ENCODE measurements at regions not wholly inside any gene's neighbourhood (a gene's known extent, or its start where the extent isn't known, plus 50 kb on each side); places are given as distances from the start of the nearest gene placed in this dataset.

DNA sequence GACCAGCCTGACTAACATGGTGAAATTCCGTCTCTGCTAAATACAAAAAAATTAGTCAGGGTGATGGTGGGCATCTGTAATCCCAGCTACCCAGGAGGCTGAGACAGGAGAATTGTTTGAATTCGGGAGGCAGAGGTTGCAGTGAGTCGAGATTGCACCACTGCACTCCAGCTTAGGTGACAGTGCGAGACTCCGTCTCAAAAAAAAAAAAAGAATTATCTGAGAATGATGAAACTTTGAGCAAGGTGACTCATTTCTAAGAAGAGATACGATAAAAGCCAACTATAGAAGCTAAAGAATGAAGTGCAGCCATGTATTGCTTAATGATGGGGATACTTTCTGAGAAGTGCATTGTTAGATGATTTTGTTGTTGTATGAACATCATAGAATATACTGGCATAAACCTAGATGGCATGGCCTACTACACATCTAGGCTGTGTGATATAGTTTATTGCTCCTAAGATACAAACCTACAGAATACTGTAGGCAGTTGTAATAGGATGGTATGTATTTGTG lies 64.7 kb downstream of the SNRPE start:
- no peak for DNase-seq (ENCODE audit: low spot score)

DNA sequence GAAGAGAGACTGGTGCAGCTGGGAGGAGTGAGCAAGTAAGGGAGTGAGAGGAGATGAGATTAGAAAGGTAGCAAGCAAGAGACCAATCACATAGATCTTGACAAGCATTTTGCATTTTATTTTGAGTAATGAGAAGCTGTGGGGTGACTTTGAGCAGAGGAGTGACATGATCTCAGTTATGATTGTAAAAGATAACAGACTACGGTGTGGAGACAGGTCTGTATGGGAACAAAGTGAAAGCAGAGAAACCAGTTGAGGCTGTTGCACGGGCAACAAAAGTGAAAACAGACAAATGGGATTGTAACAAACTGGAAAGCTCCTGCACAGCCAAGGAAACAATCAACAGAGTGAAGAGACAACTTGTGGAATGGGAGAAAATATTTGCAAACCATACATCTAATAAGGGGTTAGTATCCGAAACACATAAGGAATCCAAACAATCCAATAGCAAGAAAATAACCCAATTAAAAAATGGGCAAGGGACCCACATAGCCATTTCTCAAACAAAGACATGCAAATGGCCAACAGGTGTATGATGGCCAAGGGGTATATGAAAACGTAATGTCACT lies 68.4 kb downstream of the SNRPE start:
- no peak for DNase-seq (ENCODE audit: low spot score)

DNA sequence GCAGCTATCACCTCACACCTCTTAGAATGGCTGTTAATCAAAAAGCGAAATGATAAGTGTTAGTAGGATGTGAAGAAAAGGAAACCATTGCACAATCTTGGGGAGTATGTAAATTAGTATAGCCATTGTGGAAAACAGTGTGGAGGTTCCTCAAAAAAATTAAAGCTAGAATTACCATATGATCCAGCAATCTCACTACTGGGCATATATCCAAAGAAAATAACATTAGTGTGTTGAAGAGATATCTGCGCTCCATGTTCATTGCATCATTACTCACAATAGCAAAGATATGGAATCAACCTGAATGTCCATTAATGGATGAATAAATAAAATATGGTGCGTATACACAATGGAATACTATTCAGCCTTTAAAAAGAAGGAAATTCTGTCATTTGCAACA lies 68.9 kb downstream of the SNRPE start:
- no peak for DNase-seq (ENCODE audit: low spot score)

- DNase-seq (ENCODE audit: low spot score), result no peak
These were observed 70.6 kb downstream of the SNRPE start for GRCh38 chr1:203931953-203932352.

DNA sequence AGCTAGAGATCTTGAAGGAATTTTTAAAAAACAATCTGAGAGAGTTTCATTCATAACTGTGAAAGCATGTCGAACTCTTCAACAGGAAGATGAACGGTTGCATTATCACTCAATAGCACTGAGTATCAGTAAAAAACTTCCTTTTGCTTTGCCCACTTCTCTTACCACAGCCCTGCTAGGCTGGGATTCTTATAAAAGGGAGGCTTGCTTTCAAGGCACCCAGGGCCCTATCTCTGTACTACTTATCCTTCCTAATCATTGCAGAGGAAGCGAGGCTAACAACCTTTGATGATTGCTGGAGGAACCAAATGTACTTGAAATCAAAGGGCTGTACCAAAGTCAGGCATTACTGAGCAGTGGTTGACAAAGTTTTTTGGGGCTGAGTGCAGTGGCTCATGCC lies 71.2 kb downstream of the SNRPE start:
- DNase-seq (ENCODE audit: low spot score), result no peak

GRCh38 chr1:203934027-203934426 lies 72.6 kb downstream of the SNRPE start:
- DNase-seq (ENCODE audit: low spot score), result no peak

DNA sequence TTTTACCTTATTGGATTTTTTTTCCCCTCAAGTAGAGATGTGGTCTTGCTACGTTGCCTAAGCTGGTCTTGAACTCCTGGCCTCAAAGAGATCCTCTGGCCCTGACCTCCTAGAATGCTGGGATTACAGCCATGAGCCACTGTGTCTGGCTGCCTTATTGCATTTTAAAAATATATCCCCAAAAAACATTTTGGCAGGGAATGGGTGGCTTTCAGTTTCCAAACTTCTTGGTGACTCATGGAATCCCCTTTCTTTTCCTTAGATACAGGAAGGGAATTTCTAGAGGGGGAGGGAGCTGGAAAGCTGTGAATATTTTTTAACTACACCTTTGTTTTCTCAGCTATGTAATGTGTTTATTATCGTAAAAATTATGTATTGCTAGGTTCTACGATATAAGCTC lies 73.3 kb downstream of the SNRPE start:
- no peak for DNase-seq (ENCODE audit: low spot score)

GRCh38 chr1:203935321-203935720 lies 73.9 kb downstream of the SNRPE start:
- DNase-seq (ENCODE audit: low spot score), result no peak

DNA sequence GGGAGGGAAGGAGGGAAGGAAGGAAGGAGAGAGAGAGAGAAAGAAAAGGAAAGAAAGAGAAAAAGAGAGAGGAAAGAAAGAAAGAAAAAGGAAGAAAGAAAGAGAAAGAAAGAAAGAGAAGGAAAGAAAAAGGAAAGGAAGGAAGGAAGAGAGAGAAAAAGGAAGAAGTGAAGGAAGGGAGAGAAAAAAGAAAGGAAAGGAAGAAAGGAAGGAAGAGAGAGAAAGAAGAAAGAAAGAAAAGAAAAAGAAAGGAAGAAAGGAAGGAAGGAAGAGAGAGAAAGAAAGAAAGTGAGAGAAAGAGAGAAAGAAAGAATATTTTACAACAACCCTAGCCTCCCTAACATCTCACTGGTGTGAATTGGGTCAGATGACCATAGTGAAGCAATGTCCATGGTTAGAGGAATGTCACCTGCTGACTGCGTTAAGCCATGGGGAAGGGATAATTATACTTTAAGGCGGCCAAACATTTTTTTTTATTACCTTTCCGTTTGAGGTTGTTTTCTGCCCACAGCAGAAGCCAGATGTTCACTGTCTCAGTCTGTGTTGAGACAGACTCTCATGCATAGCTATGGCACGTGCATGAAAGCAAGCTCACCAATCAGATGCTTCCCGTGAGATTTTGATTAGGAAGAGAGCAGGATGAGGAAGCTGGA lies 76.4 kb downstream of the SNRPE start:
- no peak for DNase-seq (ENCODE audit: low spot score)

DNA sequence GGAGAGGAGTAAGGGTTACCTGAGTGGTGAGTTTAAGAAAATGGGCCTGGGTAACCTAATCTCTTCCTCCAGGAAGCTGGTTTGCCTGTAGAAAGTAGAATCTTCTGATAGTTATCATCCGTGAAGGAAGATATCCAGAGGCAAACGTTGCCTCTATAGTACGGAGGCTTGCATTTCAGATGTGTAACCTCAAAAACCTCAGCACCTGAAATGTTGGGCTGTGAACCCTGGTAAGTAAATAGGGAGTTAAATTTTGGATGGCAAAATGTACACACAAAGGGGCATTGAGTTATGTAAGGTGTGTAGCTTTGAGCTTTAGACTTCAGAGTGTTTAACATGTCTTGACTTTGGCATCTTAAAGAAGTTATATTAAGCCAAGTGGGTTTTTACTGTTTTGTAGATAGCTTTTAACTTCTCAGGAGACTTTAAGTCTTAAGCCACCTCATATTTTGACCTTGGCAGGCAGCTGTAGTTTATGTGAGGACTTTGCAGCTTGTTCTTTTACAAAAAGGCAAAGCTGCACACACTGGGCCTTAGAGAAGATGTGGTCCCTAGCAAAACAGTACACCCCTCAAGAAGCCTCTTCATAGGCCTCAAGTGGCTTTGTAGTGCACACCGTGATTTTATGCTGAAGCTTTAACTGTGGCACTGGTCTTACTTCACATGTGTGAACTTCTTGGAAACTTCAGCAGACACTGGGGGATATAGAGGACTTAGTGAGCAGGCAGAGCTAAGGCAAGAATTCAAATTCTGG lies 83.4 kb downstream of the SNRPE start:
- no peak for DNase-seq (ENCODE audit: low spot score)

GRCh38 chr1:203954293-203954692 lies 92.9 kb downstream of the SNRPE start:
- DNase-seq (ENCODE audit: low spot score), result no peak

DNA sequence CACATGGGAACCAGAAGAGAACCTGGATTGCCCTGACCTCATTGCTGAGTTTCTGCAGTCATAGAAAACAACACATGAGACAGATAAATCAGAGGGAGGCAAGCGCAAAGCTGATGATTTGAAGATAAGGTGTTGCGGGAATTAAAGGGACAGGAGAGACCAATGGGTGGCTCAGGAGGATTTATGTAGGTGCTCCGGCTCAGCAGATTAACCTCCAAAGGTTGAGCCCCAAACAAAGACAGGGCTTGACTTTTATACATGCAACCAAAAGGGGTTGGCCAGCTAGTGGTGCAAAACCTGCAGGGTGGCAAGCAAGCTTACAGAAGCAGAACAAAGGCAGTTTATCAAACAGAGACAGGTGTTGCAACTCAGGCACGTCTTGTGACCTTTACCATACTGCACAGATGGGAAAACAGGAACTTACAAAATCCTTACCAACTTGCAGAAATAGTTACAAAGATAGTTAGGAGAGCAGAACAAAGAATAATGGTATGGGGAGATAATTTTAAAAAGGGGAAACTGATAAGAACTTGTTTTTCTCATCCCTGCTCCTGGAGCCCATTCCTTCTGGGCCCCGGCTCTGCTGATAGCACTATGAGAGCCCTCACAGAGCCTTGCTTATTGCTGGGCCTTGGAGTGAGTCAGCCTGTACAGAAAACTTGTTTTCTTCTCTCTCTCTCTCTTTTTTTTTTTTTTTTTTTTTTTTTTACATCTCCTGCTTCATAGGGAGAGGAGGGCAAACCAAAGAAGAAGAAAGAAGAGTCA lies 93.6 kb downstream of the SNRPE start:
- no peak for DNase-seq (ENCODE audit: low spot score)

DNA sequence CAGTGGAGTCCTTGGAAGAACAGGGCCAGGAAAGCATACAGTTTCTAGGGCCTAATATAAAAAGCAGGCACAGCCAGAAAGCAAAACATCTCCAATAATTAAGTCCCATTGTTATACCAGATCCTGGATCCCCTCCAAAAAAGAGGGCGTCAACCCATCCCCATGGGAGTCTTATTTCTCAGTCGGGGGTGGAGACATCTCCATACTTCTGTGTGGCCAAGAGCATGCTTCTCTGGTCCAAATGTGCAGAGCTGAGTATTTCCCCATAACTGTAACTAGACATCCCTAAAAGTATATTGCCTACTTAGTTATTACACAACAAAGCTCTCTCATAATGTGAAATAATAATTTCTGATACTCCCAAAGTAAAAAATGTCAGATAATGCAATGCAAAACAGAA lies 104.2 kb upstream of the SOX13 start:
- no peak for DNase-seq (ENCODE audit: low spot score)

DNA sequence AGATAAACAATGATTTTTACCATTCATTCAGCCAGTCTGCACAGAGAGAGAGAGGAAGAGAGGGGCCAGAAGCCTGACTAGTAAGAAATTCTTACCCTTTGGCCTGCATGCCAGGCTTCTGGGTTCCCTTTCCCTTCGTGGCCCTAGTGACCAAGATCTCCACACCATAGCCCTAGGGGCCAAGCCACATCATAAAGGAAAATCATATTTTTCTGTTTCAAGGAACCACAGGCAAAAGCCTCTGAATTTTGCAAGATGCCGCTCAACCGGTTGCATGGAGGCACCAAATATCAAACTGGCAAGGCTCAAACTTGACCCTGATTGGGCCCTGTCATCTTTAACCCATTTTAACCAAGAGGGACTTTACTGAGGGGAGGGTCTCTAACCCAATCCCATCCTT lies 103.1 kb upstream of the SOX13 start:
- DNase-seq (ENCODE audit: low spot score), result no peak

- no peak for DNase-seq (ENCODE audit: low spot score)
These were observed 87.9 kb upstream of the SOX13 start for GRCh38 chr1:203985044-203985443.

DNA sequence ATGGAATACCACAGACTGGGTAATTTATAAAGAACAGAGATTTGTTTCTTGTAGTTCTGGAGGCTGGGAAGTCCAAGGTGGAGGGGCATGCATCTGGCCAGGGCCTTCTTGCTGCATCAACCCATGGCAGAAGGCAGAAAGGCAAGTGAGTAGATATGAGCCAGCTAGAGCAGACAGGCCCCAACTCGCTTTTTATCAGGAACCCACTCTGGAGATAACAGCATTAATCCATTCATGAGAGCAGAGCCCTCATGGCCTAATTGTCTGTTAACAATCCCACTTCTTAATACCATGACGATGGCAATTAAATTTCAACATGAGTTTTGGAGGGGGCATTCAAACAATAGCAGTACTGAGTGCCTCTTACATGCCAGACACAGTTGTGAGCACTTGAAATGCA lies 87.2 kb upstream of the SOX13 start:
- DNase-seq (ENCODE audit: low spot score), result no peak

GRCh38 chr1:203986887-203987461 lies 85.9 kb upstream of the SOX13 start:
- no peak for DNase-seq (ENCODE audit: low spot score)

- no peak for DNase-seq (ENCODE audit: low spot score)
These were observed 82.8 kb upstream of the SOX13 start for GRCh38 chr1:203990118-203990517.

DNA sequence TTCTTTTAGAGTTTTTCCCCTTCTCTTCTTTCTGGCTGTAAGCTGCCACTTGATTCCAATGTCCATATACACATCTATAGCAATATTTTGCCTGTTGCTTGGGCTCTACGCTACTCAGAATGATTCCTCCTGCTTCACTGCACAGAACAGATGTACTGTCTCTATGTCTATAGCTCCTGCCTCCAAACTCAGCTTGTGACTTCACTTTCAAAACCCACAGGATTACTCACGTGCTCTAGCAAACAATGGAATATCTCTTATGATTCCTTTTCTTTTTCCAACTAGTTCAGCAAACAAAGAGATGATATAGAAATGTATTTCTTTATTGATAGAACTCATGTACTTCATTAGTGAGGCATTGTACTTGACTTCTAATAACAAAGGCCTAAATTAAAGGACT lies 80.5 kb upstream of the SOX13 start:
- DNase-seq (ENCODE audit: low spot score), result no peak

GRCh38 chr1:203993256-203993655 lies 79.7 kb upstream of the SOX13 start:
- no peak for DNase-seq (ENCODE audit: low spot score)

- DNase-seq (ENCODE audit: low spot score), result no peak
These were observed 77.7 kb upstream of the SOX13 start for GRCh38 chr1:203995228-203995627.

DNA sequence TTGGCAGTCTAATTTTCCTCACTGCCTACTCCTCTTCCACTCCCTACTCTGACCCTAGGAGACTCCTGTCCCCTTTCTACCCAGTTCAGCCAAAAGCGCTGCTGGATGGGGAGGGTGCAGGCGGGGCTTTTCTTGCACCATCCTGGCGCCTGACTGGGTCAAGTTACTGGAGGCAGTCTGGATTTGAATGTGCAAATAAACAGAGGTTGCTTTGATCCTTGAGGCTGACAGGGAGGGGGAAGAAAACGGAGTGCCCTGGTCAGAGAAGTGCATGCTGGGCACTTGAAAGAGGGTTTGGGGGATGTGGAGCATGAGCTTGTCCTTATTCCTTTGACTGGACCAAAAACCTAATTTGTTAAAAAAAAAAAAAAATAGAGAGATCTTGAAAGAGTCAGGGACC lies 76.8 kb upstream of the SOX13 start:
- peak; percentile 22 for DNase-seq (ENCODE audit: low spot score)
